Neural cell (in vitro differentiated cells): ENCODE measurements at regions not wholly inside any gene's neighbourhood (a gene's known extent, or its start where the extent isn't known, plus 50 kb on each side); places are given as distances from the start of the nearest gene placed in this dataset.

Experiments
- H2AFZ ChIP-seq: fragments of 200-600, 300-800 bp; sonication (generic), shearing (Covaris generic); 2 replicates; pipeline ENCODE4 v1.6.0; 2014; ENCODE audit warnings: low read depth, mild to moderate bottlenecking, antibody characterized with exemption, low read length, moderate library complexity
- H3F3A ChIP-seq: fragments of 200-600 bp; shearing (Covaris generic); 2 replicates; pipeline ENCODE4 v1.6.1; 2016; ENCODE audit warnings: mild to moderate bottlenecking, moderate library complexity, mixed read lengths, antibody characterized with exemption, low read length; ENCODE audit not compliant: insufficient read depth, poor library complexity, severe bottlenecking
- H3K27ac ChIP-seq: fragments of 200-600, 300-800 bp; sonication (generic), shearing (Covaris generic); 2 replicates; pipeline ENCODE4 v1.5.1; 2014; ENCODE audit warnings: mild to moderate bottlenecking, low read length, moderate library complexity
- H3K27me3 ChIP-seq: fragments of 300-800, 200-600 bp; sonication (generic), shearing (Covaris generic); 2 replicates; pipeline ENCODE4 v1.6.0; 2014; ENCODE audit warnings: mild to moderate bottlenecking, low read depth, low read length, moderate library complexity; ENCODE audit not compliant: insufficient read depth
- H3K36me3 ChIP-seq: fragments of 300-800, 200-600 bp; sonication (generic), shearing (Covaris generic); 2 replicates; pipeline ENCODE4 v1.5.1; 2014; ENCODE audit warnings: mild to moderate bottlenecking, antibody characterized with exemption, low read length, moderate library complexity; ENCODE audit not compliant: insufficient read depth
- H3K4me2 ChIP-seq: fragments of 300-800, 200-600 bp; sonication (generic), shearing (Covaris generic); 2 replicates; pipeline ENCODE4 v1.6.0; 2014; ENCODE audit warnings: mild to moderate bottlenecking, low read length
- H3K4me3 ChIP-seq: fragments of 300-800, 200-600 bp; sonication (generic), shearing (Covaris generic); 2 replicates; pipeline ENCODE4 v1.5.1; 2014; ENCODE audit warnings: mild to moderate bottlenecking, low read length, moderate library complexity
- H3K79me2 ChIP-seq: fragments of 200-600 bp; shearing (Covaris generic); replicated peaks from 2 replicates; pipeline ENCODE4 v1.6.0; 2014; ENCODE audit warnings: mild to moderate bottlenecking, low read length, moderate library complexity; ENCODE audit not compliant: insufficient read depth
- H3K9ac ChIP-seq: fragments of 300-800, 200-600 bp; sonication (generic), shearing (Covaris generic); 2 replicates; pipeline ENCODE4 v1.6.1; 2016; ENCODE audit warnings: mild to moderate bottlenecking, low read length, mixed read lengths
- H3K9me2 ChIP-seq: fragments of 200-600 bp; shearing (Covaris generic); 2 replicates; pipeline ENCODE4 v1.6.1; 2016; ENCODE audit warnings: mild to moderate bottlenecking, low read length, mixed read lengths; ENCODE audit not compliant: insufficient read depth
- H3K9me3 ChIP-seq: fragments of 200-600, 300-800 bp; sonication (generic), shearing (Covaris generic); 2 replicates; pipeline ENCODE4 v1.6.1; 2016; ENCODE audit warnings: mild to moderate bottlenecking, mixed run types, low read length, moderate library complexity, mixed read lengths
- H4K20me1 ChIP-seq: fragments of 200-600 bp; shearing (Covaris generic); 2 replicates; pipeline ENCODE4 v1.6.1; 2016; ENCODE audit warnings: mild to moderate bottlenecking, mixed run types; ENCODE audit not compliant: insufficient read depth
- EP300 ChIP-seq: fragments of 450-650 bp; conservative IDR thresholded peaks from 2 replicates; pipeline ENCODE4 v1.6.1; 2014; ENCODE audit warnings: antibody characterized with exemption, mild to moderate bottlenecking, moderate library complexity; ENCODE audit not compliant: poor library complexity, severe bottlenecking
- EZH2 ChIP-seq: fragments of 200-600, 300-800 bp; shearing (Covaris generic), sonication (generic); IDR thresholded peaks from 2 replicates; pipeline ENCODE4 v1.6.1; 2014; ENCODE audit warnings: antibody characterized with exemption, low read length, borderline replicate concordance, mild to moderate bottlenecking; ENCODE audit not compliant: insufficient read depth, poor library complexity, severe bottlenecking
- MXI1 ChIP-seq: fragments of 450-650 bp; conservative IDR thresholded peaks from 2 replicates; pipeline ENCODE4 v1.6.1; 2014; ENCODE audit warnings: antibody characterized with exemption, mild to moderate bottlenecking; ENCODE audit not compliant: poor library complexity, severe bottlenecking
- POLR2AphosphoS5 ChIP-seq: IDR thresholded peaks from 2 replicates; pipeline ENCODE4 v1.6.1; 2012
- RAD21 ChIP-seq: fragments of 450-650 bp; conservative IDR thresholded peaks from 2 replicates; pipeline ENCODE4 v1.6.1; 2014; ENCODE audit warnings: antibody characterized with exemption, mild to moderate bottlenecking, moderate library complexity
- SMC3 ChIP-seq: fragments of 450-650 bp; conservative IDR thresholded peaks from 2 replicates; pipeline ENCODE4 v1.6.1; 2014; ENCODE audit warnings: antibody characterized with exemption, mild to moderate bottlenecking, moderate library complexity; ENCODE audit not compliant: poor library complexity
- TAF1 ChIP-seq: IDR thresholded peaks from 2 replicates; pipeline ENCODE4 v1.6.1; 2012; ENCODE audit warnings: low read depth
- TF ChIP-seq, protein P1 (sequence below): fragments of 450-650 bp; IDR thresholded peaks from 2 replicates; pipeline ENCODE4 v1.5.1; 2014; ENCODE audit warnings: antibody characterized with exemption, mild to moderate bottlenecking, moderate library complexity; ENCODE audit not compliant: poor library complexity, severe bottlenecking
- TF ChIP-seq, protein P2 (sequence below): IDR thresholded peaks from 2 replicates; pipeline ENCODE4 v1.6.1; 2012; ENCODE audit warnings: borderline replicate concordance

- H3K9me3 ChIP-seq, result no peaks in the 10 kb centered on the region
- no peak overlapping the region for H3K9ac ChIP-seq
- H3K79me2 ChIP-seq, result no peaks in the 10 kb centered on the region
- H3K36me3 ChIP-seq, result no peaks in the 10 kb centered on the region
- no peak overlapping the region for H3K27ac ChIP-seq
- no peak overlapping the region for H2AFZ ChIP-seq
- H3K4me3 ChIP-seq, result no peak overlapping the region
- no peaks in the 10 kb centered on the region for H4K20me1 ChIP-seq
- no peak for TF ChIP-seq EP300
- TF ChIP-seq SMC3, result no peak
- TF ChIP-seq, protein P1, sequence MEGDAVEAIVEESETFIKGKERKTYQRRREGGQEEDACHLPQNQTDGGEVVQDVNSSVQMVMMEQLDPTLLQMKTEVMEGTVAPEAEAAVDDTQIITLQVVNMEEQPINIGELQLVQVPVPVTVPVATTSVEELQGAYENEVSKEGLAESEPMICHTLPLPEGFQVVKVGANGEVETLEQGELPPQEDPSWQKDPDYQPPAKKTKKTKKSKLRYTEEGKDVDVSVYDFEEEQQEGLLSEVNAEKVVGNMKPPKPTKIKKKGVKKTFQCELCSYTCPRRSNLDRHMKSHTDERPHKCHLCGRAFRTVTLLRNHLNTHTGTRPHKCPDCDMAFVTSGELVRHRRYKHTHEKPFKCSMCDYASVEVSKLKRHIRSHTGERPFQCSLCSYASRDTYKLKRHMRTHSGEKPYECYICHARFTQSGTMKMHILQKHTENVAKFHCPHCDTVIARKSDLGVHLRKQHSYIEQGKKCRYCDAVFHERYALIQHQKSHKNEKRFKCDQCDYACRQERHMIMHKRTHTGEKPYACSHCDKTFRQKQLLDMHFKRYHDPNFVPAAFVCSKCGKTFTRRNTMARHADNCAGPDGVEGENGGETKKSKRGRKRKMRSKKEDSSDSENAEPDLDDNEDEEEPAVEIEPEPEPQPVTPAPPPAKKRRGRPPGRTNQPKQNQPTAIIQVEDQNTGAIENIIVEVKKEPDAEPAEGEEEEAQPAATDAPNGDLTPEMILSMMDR, result no peak
- TF ChIP-seq POLR2AphosphoS5, result no peak
- no peak for TF ChIP-seq MXI1
- TF ChIP-seq, protein P2, sequence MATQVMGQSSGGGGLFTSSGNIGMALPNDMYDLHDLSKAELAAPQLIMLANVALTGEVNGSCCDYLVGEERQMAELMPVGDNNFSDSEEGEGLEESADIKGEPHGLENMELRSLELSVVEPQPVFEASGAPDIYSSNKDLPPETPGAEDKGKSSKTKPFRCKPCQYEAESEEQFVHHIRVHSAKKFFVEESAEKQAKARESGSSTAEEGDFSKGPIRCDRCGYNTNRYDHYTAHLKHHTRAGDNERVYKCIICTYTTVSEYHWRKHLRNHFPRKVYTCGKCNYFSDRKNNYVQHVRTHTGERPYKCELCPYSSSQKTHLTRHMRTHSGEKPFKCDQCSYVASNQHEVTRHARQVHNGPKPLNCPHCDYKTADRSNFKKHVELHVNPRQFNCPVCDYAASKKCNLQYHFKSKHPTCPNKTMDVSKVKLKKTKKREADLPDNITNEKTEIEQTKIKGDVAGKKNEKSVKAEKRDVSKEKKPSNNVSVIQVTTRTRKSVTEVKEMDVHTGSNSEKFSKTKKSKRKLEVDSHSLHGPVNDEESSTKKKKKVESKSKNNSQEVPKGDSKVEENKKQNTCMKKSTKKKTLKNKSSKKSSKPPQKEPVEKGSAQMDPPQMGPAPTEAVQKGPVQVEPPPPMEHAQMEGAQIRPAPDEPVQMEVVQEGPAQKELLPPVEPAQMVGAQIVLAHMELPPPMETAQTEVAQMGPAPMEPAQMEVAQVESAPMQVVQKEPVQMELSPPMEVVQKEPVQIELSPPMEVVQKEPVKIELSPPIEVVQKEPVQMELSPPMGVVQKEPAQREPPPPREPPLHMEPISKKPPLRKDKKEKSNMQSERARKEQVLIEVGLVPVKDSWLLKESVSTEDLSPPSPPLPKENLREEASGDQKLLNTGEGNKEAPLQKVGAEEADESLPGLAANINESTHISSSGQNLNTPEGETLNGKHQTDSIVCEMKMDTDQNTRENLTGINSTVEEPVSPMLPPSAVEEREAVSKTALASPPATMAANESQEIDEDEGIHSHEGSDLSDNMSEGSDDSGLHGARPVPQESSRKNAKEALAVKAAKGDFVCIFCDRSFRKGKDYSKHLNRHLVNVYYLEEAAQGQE, result no peak
- no peak for TF ChIP-seq EZH2
- no peak for TF ChIP-seq RAD21
- TF ChIP-seq TAF1, result no peak
- H3K4me2 ChIP-seq, result no peak overlapping the region
- H3K9me2 ChIP-seq, result no peaks in the 10 kb centered on the region
- H3K27me3 ChIP-seq, result no peaks in the 10 kb centered on the region
- H3F3A ChIP-seq, result no peaks in the 10 kb centered on the region
These were observed 129.0 kb downstream of the RND3 start for GRCh38 chr2:150358468-150358807.

DNA sequence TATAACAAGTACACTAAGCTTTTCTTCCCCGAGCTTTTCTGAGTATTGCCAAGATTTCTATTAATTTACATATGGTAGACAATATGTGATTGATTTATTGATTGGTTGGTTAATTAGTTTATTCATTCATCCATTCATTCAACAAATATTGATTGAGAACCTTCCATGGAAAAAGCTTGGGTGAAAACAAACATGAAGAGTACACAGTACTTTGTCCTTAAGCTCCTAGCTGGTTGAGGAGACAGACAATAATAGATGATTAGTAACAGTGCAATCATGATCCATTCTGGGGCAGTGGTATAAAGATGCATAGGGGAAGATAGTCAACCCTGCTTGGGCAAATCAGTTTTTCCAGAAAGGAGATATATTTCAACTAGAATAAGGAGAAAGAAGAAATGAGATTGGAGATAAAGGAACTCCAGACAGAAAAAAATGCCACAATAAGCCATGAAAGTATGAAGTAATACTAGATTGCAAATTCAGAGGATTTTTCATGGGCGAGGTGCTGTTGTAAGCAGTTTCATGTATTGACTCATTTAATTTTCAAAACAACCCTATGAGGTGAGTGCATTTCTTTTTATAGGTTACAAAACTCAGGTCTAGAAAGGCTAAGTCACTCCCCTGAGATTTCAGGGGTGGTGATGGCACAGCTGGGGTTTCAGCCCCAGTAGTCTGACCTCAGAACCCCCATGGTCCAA, 129.5 kb downstream of the RND3 start:
- Histone ChIP-seq H4K20me1 (no peaks in the 10 kb centered on the region), H3K27me3 (no peaks in the 10 kb centered on the region), H3K9me3 (no peaks in the 10 kb centered on the region), H3K4me3 (no peak overlapping the region), H3K4me2 (no peak overlapping the region), H3K79me2 (no peaks in the 10 kb centered on the region), H3F3A (no peaks in the 10 kb centered on the region), H3K27ac (no peak overlapping the region), H3K36me3 (no peaks in the 10 kb centered on the region), H2AFZ (no peak overlapping the region), H3K9me2 (no peaks in the 10 kb centered on the region), H3K9ac (no peak overlapping the region)
- TF ChIP-seq MXI1 (no peak), RAD21 (no peak), EZH2 (no peak), POLR2AphosphoS5 (no peak)
- TF ChIP-seq, protein P2, result no peak
